ENCODE measurements at regions not wholly inside any gene's neighbourhood (a gene's known extent, or its start where the extent isn't known, plus 50 kb on each side); places are given as distances from the start of the nearest gene placed in this dataset.

GRCh38 chr5:15214010-15214409 lies 286.0 kb upstream of the FBXL7 start:
- TF ChIP-seq POLR2AphosphoS5 (IDR thresholded peaks at IDR 0.05) (no peak), CTCF (IDR thresholded peaks at IDR 0.05) (no peak)

All from upper lobe of left lung (tissue), 4 donors.